ENCODE measurements at regions not wholly inside any gene's neighbourhood (a gene's known extent, or its start where the extent isn't known, plus 50 kb on each side); places are given as distances from the start of the nearest gene placed in this dataset.

GRCh38 chr9:106310782-106311181, 552.2 kb upstream of the ZNF462 start:
- DNase-seq (ENCODE audit: low read depth in 2 of 2, low spot score in 1 of 2) = no peak

GRCh38 chr9:106312906-106313305, 550.1 kb upstream of the ZNF462 start:
- DNase-seq (ENCODE audit: low read depth in 2 of 2, low spot score in 1 of 2) = no peak

GRCh38 chr9:106314476-106314875, 548.5 kb upstream of the ZNF462 start:
- no peak for DNase-seq (ENCODE audit: low read depth in 2 of 2, low spot score in 1 of 2)

- no peak for DNase-seq (ENCODE audit: low read depth in 2 of 2, low spot score in 1 of 2)
These were observed 541.4 kb upstream of the ZNF462 start for GRCh38 chr9:106321394-106322180.

- no peak for DNase-seq (ENCODE audit: low read depth in 2 of 2, low spot score in 1 of 2)
These were observed 540.2 kb upstream of the ZNF462 start for GRCh38 chr9:106322706-106323245.

GRCh38 chr9:106324053-106324585, 538.8 kb upstream of the ZNF462 start:
- DNase-seq (ENCODE audit: low read depth in 2 of 2, low spot score in 1 of 2) = no peak

GRCh38 chr9:106324591-106325280, 538.2 kb upstream of the ZNF462 start:
- no peak for DNase-seq (ENCODE audit: low read depth in 2 of 2, low spot score in 1 of 2)

GRCh38 chr9:106326493-106326892, 536.5 kb upstream of the ZNF462 start:
- DNase-seq (ENCODE audit: low read depth in 2 of 2, low spot score in 1 of 2) = no peak

- no peak for DNase-seq (ENCODE audit: low read depth in 2 of 2, low spot score in 1 of 2)
These were observed 529.5 kb upstream of the ZNF462 start for GRCh38 chr9:106333481-106333880.

GRCh38 chr9:106334081-106334480, 528.9 kb upstream of the ZNF462 start:
- no peak for DNase-seq (ENCODE audit: low read depth in 2 of 2, low spot score in 1 of 2)

GRCh38 chr9:106339882-106340281, 523.1 kb upstream of the ZNF462 start:
- DNase-seq (ENCODE audit: low read depth in 2 of 2, low spot score in 1 of 2) = no peak

- DNase-seq (ENCODE audit: low read depth in 2 of 2, low spot score in 1 of 2) = no peak
These were observed 512.2 kb upstream of the ZNF462 start for GRCh38 chr9:106350777-106351176.

- DNase-seq (ENCODE audit: low read depth in 2 of 2, low spot score in 1 of 2) = no peak
These were observed 506.0 kb upstream of the ZNF462 start for GRCh38 chr9:106356924-106357323.

GRCh38 chr9:106358331-106358730, 504.6 kb upstream of the ZNF462 start:
- no peak for DNase-seq (ENCODE audit: low read depth in 2 of 2, low spot score in 1 of 2)

GRCh38 chr9:106376689-106377088, 486.3 kb upstream of the ZNF462 start:
- DNase-seq (ENCODE audit: low read depth in 2 of 2, low spot score in 1 of 2) = no peak

GRCh38 chr9:106383072-106383471, 479.9 kb upstream of the ZNF462 start:
- DNase-seq (ENCODE audit: low read depth in 2 of 2, low spot score in 1 of 2) = no peak

- DNase-seq (ENCODE audit: low read depth in 2 of 2, low spot score in 1 of 2) = no peak
These were observed 475.0 kb upstream of the ZNF462 start for GRCh38 chr9:106387965-106388364.

GRCh38 chr9:106393226-106393625, 469.7 kb upstream of the ZNF462 start:
- DNase-seq (ENCODE audit: low read depth in 2 of 2, low spot score in 1 of 2) = no peak

GRCh38 chr9:106400170-106400569, 462.8 kb upstream of the ZNF462 start:
- DNase-seq (ENCODE audit: low read depth in 2 of 2, low spot score in 1 of 2) = no peak

GRCh38 chr9:106400950-106401349, 462.0 kb upstream of the ZNF462 start:
- no peak for DNase-seq (ENCODE audit: low read depth in 2 of 2, low spot score in 1 of 2)

- no peak for DNase-seq (ENCODE audit: low read depth in 2 of 2, low spot score in 1 of 2)
These were observed 459.9 kb upstream of the ZNF462 start for GRCh38 chr9:106403081-106403480.

GRCh38 chr9:106404137-106404536, 458.8 kb upstream of the ZNF462 start:
- no peak for DNase-seq (ENCODE audit: low read depth in 2 of 2, low spot score in 1 of 2)
